Left cardiac atrium (tissue), 4 donors: ENCODE measurements at regions not wholly inside any gene's neighbourhood (a gene's known extent, or its start where the extent isn't known, plus 50 kb on each side); places are given as distances from the start of the nearest gene placed in this dataset.

Experiments used
- ATAC-seq, 2 donors: fragments of 200-7000 bp; cut with Tn5 transposase; one replicate each; pipeline ENCODE4 v1.9.1; 2020; ENCODE audit warnings: mild to moderate bottlenecking in 2 of 2, moderate library complexity in 2 of 2
- DNase-seq: peaks from one replicate; pipeline ENCODE4 v3.0.0-alpha.2; 2020
- intact Hi-C, 2 donors: fragments of 100-400 bp; cut with DNase I; formaldehyde crosslinking; loops; one replicate each; pipeline versions ENCODE4 v1.14.1 to v1.15.1; 2022 to 2023
- donor health status: DM: no; HTN: yes; CAD: no.
- donor health status: DM: no; HTN: yes; CAD: no; lungs with severe emphysema.
- donor health status: DM: yes; HTN: yes; CAD: no.
- donor health status: Dilated cardiomyopathy.

DNA sequence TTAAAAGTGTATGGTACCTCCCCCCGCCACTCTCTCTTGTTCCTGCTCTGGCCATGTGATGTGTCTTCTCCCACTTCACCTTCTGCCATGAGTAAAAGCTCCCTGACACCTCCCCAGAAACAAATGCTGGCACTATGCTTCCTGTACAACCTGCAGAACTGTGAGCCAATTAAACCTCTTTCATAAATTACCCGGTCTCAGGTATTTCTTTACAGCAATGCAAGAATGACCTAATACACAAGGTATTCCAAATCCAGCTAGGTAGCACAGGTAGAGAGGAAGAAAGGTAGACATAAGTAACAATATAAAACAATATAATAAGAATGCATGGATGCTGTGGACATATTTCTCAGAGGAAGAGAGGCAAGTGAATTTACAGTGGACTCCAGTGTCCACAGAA lies 394.1 kb upstream of the ARID1B start:
- DNase-seq: no peak
- intact Hi-C loops: no loop called here
- no peak for ATAC-seq

DNA sequence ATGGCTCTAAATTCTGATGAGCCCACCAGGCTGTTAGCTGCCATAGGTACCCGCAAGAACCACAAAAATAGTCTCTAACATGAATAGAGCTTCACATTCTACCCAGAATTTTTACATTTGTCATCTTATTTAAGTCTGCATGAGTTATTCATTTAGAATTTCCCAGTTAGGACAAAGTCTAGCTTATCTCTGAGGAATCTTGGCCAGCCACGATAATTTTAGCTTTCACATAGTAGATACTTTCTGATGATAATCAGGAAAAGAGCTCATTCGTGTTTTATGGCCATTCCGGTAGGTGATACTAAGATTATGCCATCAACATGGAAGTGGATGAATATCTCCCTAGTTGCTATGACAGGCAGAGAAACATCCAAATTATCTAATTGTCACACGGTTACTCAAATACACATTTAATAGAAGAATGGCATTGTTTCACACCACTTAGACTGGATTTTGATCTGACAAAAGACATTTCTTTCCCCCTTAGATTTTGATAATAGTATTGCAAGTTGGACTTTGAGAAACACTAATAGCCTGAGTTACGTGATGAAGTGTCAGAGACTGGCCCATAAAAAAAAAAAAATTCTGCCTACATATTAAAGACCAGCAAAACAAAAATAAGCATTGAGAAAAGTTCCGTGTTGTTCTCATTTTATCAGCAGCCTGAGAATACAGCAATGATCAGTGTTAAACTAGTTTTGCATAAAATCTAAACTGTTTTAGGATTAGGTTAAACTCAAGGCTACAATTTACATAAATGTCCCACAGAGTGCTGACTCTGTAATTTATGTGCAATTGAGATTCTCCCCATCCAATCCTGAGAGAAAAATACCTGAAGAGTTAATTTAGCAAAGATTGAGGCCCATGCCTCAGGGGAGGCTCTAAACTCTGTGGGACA lies 397.5 kb upstream of the ARID1B start:
- DNase-seq (no peak), ATAC-seq (no peak)
- intact Hi-C loops: no loop called here

DNA sequence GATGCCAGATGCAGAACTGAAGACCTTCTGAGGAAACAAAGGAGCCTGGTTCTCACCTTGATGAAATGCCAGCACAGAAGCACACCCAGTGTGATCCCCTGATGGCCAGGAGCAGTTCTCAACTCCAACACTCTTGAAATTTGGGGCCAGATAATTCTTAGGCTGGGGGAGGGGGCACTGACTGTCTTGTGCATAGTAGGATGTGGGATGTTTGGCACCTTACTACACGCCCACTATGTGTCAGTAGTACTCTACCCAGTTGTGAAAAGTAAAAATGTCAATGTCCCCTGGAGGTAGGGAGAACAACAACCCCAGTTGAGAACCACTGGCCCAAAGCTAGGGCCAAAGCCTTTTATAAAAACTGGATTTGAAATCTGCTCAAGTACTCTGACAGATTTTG lies 398.3 kb upstream of the ARID1B start:
- ATAC-seq (no peak), DNase-seq (no peak)
- intact Hi-C loops: no loop called here

DNA sequence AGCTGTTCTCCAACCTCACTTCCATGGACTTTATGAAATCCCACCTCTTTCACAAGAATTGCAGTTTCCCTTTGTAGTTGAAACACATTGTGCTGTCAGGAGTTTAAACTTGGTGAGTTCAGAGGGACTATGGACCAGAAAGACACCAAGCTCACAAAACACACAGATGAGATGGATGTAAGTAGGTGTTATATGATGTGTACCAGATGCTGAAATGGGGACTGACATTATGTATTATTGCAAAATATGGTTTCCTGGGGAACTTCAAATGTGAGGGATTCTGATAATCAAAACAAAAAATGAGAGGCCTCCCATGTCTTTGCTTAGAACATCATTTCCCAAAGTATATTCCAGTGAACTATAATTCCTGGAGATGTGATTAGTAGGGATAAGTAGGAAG lies 401.1 kb upstream of the ARID1B start:
- intact Hi-C loops: no loop called here
- no peak for ATAC-seq
- DNase-seq: no peak

DNA sequence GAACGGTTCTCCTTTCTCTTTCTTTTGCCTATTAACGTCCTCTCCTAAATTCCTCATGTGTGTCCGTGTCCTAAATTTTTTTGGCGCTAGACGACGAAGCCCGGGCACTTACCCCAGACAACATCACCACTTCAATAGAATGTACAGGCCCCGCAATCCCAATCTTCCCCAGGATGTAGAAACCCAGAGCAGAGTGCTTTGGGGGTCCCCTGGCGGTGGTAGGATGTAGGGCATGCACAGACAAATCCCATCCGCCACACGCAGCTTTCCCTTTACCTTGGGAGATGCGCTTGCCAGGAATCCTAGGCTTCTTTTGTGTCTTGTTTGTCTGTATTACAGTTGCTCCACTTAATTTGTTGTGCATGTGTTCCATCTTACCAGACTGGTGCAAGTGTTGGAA lies 417.3 kb upstream of the ARID1B start:
- ATAC-seq (no peak), DNase-seq (no peak)
- intact Hi-C loops: no loop called here

DNA sequence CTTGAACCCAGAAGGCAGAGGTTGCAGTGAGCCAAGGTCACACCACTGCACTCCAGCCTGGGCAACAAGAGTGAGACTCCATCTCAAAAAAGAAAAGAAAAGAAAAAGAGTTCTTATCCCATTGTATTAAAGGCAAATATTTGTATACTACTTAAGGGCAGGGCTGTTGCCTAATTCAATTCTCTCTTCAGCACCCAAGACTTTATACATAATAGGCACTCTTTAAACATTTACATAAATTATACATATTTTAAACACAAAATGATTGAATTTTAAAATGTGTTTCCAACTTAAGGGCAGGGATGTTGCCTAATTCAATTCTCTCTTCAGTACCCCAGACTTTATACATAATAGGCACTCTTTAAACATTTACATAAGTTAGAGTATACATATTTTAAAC lies 424.3 kb upstream of the ARID1B start:
- DNase-seq (no peak), ATAC-seq (no peak)
- intact Hi-C loops: no loop called here

DNA sequence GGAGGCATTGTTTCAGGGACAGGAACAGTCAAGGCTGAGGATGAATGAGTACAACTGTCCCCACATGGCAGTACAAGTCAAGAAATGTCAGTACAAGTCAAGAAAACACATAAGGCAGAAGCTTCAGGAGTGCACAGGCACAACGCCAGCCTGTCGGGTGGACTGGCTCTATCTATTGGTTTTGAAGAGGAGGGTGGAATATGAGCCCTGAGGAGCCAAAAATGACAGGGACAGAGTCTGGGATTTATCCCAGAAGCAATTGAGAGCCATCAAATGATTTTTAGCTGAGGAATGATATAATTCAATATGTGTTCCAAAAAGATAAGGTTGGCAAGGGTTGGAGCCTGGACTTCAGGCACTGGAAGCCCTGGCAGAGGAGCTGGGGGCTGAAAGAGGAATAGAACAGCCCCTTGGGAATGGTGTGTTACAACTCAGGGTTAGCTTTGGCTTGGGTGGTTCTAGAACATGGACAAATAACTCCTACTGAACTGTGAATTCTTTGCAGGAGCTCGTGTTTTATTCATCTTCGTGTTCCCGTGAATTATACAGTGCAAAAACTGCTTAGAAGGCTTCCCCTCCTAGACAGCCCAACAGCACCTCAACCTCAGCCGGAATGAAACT lies 425.7 kb upstream of the ARID1B start:
- DNase-seq (no peak), ATAC-seq (peak; percentile 33 to 61)
- intact Hi-C loops: no loop called here

DNA sequence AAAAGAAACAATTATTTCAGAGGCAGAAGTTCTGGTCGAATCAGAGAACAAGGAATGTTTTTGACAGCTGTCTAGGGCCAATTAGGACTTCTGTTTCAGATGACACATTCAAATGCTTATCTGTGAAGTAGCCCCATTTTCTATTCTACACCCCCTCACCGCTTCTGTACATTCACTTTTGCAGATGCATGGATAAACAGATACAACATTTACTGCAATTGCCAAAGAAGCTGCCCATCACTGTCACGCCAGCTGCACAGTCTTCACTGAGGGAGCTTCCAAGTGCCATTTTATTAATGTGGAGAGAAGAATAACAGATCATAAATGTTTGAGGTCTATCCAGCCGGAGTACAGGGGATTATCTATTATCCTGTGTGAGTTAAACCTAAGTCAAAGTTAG lies 426.8 kb upstream of the ARID1B start:
- DNase-seq (no peak), ATAC-seq (no peak)
- intact Hi-C loops: no loop called here

DNA sequence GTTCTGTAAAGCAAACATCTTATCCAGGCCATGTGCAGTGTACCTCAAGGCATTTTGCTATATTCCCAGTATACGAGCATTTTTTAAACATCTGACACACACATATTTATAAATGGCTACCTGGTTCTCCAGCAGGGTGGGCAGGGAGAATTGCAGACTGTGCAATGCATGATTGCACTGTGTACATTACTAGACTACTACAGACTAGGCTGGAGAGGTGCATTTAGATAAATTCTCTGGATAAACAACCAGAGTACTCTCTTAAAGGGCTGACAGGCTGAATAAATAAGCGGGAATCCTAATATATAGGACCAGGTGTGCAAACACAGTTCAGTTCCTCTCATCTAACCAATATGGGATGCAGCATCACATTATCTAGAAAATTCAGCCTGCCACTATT lies 428.3 kb upstream of the ARID1B start:
- ATAC-seq (no peak), DNase-seq (no peak)
- intact Hi-C loops: no loop called here

DNA sequence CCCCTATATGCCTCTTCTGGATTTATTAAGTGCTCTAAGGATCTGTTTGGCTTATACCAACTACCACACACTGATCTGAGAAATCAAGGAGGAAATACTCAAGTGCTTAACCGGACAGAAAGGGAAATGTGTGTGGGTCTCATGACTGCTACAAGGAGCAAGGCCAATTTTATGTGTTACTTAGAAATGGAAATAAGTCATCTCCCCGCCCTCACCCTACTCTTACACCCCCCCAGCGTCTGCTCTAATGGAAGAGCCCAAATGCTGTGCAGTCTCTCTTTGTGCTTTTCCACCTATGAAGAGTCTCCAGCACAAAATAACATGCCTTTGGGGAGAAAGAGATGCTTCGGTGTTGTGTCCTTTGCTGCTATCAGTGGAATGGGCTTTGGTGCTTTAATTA lies 428.8 kb upstream of the ARID1B start:
- ATAC-seq: no peak
- no peak for DNase-seq

DNA sequence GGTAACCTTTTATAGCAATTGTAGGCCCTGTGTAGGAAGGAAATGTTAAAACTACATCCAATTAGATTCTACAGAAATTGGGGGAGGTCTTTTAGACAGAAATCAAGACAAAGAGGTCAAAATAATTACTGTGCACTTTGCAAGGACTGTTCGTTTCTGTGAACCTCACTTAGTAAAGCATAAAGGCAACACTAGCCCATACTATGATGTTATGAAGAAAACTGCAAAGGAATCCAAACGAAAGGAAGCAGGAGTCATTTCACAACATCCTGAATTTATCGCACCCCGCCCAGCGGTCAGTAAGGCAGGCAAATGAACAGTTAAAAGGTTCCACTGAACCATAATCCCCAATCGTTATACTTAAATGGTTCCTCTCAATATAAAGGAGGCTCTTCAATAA lies 429.5 kb upstream of the ARID1B start:
- intact Hi-C loops: no loop called here
- ATAC-seq: no peak
- peak; percentile 27 for DNase-seq

More for the DNA sequence above, 428.8 kb upstream of the ARID1B start:
- intact Hi-C loops: no loop called here

DNA sequence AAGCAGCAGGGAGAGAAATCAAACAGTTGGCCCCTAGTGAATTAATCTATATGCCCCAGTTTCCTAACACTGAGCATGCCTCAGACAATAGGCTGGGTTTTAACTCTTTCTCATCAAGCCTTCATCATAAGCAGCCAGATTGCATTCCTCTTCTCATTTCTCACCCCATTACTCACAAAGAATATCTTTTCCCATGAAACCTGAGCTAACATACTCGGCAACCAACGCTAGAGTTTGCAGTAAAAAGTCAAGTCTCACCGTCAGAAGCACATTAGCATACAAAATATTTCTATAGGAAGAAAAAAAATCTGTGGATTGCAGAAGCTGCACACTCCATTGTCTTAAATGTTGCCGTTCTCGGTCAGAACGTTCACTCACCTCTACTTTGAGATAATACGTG lies 429.9 kb upstream of the ARID1B start:
- DNase-seq (no peak), ATAC-seq (no peak)
- intact Hi-C loops: no loop called here

DNA sequence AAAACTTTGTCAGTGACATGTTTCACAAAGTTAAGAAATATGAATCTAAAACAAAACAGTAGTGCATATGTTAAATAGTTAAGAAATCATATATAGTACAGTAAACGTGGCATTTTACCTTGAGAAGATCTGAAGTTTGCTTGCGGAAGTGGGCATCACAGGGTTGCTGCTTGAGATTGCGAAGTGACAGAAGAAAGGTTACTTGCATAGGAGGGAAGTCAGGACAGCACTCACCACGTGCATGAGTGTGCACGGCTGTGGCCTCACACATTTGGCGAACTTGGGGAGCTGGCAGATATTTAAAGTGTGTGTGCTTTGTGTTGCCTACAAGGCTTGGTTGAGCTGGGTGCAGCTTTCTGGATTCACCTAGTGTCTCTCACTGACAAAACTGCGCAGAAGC lies 431.5 kb upstream of the ARID1B start:
- intact Hi-C loops: no loop called here

DNA sequence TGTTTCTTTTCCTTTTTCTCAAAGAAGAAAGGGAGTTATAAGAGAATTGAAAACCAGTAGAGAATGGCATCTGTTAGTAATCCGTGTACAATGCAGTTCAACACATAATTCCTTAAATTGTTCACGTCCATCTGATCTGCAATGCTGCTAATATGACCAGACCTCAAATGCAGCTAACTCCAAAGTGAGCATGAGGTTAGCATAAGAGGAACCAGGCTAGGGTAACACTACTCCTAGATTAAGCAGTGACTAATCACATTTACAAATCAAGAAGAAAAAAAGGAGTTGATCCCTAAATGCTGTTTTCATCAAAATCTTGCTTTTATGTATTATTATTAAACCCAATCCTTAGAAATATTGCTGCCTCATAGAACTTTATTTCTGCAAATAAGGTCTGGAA lies 432.7 kb upstream of the ARID1B start:
- no peak for DNase-seq
- intact Hi-C loops: no loop called here
- ATAC-seq: no peak

More for the DNA sequence above, 431.5 kb upstream of the ARID1B start:
- no peak for DNase-seq
- ATAC-seq: no peak

DNA sequence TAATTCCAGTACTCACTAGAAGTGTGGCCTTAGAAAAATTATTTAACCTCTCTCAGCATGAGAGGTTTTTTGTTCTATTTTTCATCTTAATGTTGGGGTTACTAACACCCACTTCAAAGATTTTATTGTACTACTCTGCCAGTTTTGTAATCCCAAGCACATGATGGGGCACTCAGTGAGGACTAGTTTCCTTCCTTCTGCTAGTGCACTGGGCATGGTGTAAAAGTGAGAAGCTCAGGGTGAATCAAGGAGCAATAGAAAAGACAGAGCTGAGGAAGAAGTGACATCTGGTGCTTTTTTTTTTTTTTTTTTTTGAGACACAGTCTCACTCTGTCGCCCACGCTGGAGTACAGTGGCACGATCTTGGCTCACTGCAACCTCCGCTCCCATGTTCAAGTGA lies 439.4 kb upstream of the ARID1B start:
- DNase-seq: no peak
- intact Hi-C loops: no loop called here
- ATAC-seq: no peak

DNA sequence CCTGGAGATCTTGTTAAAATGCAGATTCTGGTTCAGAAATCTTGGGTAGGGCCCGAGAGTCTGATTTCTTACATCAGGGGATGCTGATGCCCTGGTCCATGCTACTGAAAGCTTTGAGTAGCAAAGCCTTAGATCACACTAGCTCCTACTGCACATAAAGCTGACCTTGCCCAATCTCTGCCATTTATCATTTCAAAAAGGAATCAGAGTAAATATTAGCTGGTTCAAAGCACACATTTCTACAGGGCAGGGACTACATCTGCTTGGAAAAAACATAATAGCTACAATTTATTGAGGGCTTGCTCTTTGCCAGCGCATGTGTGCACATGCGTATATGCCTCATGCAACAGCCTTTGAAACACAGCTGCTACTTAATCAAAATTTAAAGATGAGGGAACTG lies 440.4 kb upstream of the ARID1B start:
- ATAC-seq (no peak), DNase-seq (no peak)
- intact Hi-C loops: no loop called here

DNA sequence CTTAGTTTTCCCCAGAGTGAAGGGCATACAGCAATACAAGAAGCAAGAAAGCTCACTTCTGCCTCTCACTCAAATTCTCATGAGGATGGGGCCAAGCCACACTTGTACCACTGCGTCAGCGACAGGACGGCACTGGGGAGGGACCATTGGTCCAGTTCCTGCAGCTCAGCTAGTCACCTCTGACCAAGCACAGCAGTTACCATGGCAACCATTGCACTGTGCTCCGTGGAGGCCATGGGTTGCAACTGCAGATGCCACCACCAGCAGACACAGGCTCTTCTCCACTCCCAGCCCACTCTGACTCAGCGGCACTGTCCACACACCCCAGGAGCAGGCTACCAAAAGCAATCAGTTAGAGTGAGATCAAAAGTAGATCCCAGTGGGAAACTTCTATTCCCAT lies 441.1 kb upstream of the ARID1B start:
- ATAC-seq: no peak
- intact Hi-C loops: no loop called here
- DNase-seq: no peak

DNA sequence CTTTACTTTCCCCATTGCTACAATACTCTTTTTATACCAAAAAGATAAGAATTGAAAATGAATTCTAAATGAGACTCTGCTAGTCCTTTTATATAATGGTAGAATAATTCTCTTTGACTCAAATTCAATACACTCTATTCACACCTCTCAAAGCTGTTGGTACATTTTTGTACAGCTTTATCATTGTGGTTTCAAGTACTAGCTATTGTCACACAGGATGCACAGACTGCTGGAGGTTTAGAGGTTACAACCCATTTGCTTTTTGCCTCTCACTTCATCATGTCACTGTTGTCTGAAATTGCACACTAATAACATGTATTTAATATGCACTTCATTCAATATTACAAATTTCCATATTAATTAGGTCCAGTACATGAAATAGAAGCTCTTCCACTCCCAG lies 442.2 kb upstream of the ARID1B start:
- DNase-seq (no peak), ATAC-seq (no peak)
- intact Hi-C loops: no loop called here

DNA sequence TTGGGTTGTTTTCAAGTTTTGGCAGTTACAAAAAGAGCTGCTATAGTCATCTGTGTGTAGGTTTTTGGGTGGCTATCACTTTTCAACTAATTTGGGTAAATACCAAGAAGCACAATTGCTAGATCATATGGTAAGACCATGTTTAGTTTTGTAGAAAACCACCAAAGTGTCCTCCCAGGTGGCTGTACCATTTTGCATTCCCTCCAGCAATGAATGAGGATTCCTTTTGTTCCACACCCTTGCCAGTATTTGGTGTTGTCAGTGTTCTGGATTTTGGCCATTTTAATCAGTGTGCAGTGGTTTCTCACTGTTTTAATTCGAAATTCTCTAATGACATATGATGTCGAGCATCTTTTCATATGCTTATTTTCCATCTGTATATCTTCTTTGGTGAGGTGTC lies 457.5 kb upstream of the ARID1B start:
- intact Hi-C loops: no loop called here
- ATAC-seq (no peak), DNase-seq (no peak)

DNA sequence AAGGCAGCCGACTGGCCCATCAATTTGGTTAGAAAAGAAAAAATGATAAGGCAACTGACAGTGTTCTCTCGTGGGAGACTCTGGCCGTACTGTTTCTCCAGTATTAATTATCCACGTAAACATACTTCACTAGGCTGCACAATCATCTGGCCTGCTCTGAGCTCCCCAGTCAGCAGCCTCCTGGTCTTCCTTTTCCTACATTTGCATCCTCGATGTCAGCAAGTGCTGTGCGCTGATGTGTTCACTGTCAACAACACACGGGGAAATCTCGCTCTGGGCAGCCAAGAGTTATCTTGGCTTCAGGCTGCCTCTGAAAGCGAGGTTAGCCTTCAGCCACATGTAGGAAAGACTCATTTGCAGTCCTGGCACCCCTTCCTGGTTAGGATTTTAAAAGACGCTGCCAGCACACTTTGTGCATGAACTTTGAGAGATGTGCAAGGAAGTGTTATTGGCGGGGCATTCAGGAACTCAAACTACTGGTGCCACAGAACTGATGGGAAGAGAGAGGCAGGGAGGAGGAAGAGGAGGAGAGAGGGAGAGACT lies 460.5 kb upstream of the ARID1B start:
- intact Hi-C loops: no loop called here
- ATAC-seq: no peak
- DNase-seq: no peak

DNA sequence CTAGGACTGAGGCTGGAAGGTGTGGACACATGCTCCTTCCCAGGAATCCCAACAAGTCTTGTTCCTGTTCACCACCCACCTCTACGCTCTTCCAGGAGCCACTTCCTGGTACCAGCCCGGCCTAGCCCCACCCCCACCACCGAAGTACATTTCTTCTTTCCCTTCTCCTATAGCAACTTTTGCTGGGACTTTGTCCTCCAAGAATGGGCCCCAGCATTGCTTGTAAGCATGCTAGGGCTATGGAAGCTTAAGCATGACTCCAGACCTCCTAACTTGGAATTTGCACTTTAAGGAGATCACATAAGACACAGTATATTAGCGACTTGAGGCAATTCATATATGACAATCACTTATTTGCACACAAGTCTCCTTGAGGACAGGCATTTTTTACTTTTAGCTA lies 462.0 kb upstream of the ARID1B start:
- ATAC-seq: no peak
- no peak for DNase-seq
- intact Hi-C loops: no loop called here
